Loucy (cell line): ENCODE measurements at regions not wholly inside any gene's neighbourhood (a gene's known extent, or its start where the extent isn't known, plus 50 kb on each side); places are given as distances from the start of the nearest gene placed in this dataset.

ENCODE experiments used
- H2AFZ ChIP-seq: fragments of 200-600 bp; sonication (generic); 2 replicates; pipeline ENCODE4 v1.6.0; 2016; ENCODE audit warnings: antibody characterized with exemption, mild to moderate bottlenecking, low read length, moderate library complexity
- H3F3A ChIP-seq: fragments of 200-600 bp; 2 replicates; pipeline ENCODE4 v1.6.0; 2016; ENCODE audit warnings: antibody characterized with exemption, low read depth, mild to moderate bottlenecking
- H3K27me3 ChIP-seq: fragments of 200-600 bp; sonication (generic); 2 replicates; pipeline ENCODE4 v1.6.1; 2014; ENCODE audit warnings: low read length, mild to moderate bottlenecking; ENCODE audit not compliant: insufficient read depth, poor library complexity, severe bottlenecking
- H3K36me3 ChIP-seq: fragments of 200-600 bp; sonication (generic); 2 replicates; pipeline ENCODE4 v1.6.1; 2016; ENCODE audit warnings: low read length; ENCODE audit not compliant: insufficient read depth
- H3K4me1 ChIP-seq: fragments of 200-600 bp; sonication (generic); 2 replicates; pipeline ENCODE4 v1.5.1; 2014; ENCODE audit warnings: low read length, mild to moderate bottlenecking; ENCODE audit not compliant: insufficient read depth, poor library complexity, severe bottlenecking
- H3K4me2 ChIP-seq: fragments of 200-600 bp; sonication (generic); 2 replicates; pipeline ENCODE4 v1.6.0; 2014; ENCODE audit warnings: antibody characterized with exemption, low read length, low read depth, mild to moderate bottlenecking; ENCODE audit not compliant: poor library complexity, severe bottlenecking
- H3K4me3 ChIP-seq: fragments of 200-600 bp; sonication (generic); 2 replicates; pipeline ENCODE4 v1.5.1; 2014; ENCODE audit warnings: low read length, mild to moderate bottlenecking, mixed read lengths; ENCODE audit not compliant: poor library complexity, severe bottlenecking
- H3K79me2 ChIP-seq: fragments of 200-600 bp; sonication (generic); 2 replicates; pipeline ENCODE4 v1.6.1; 2014; ENCODE audit warnings: low read length; ENCODE audit not compliant: insufficient read depth
- H3K9ac ChIP-seq: fragments of 200-600 bp; sonication (generic); 2 replicates; pipeline ENCODE4 v1.6.0; 2014; ENCODE audit warnings: mild to moderate bottlenecking, low read depth, low read length, moderate library complexity; ENCODE audit not compliant: poor library complexity, severe bottlenecking
- H3K9me2 ChIP-seq: fragments of 200-600 bp; sonication (generic); replicated peaks from 2 replicates; pipeline ENCODE4 v1.6.1; 2016; ENCODE audit warnings: low read depth, low read length, mixed read lengths
- H3K9me3 ChIP-seq: fragments of 200-600 bp; sonication (generic); 2 replicates; pipeline ENCODE4 v1.6.1; 2014; ENCODE audit warnings: mild to moderate bottlenecking, antibody characterized with exemption, low read length, low read depth; ENCODE audit not compliant: insufficient read depth
- H4K20me1 ChIP-seq: fragments of 200-600 bp; sonication (generic); 2 replicates; pipeline ENCODE4 v1.6.0; 2014; ENCODE audit warnings: antibody characterized with exemption, low read length, mild to moderate bottlenecking; ENCODE audit not compliant: insufficient read depth, poor library complexity, severe bottlenecking
- EZH2phosphoT487 ChIP-seq: fragments of 200-600 bp; IDR thresholded peaks from 2 replicates; pipeline ENCODE4 v1.6.1; 2018; ENCODE audit warnings: antibody characterized with exemption, mild to moderate bottlenecking, moderate library complexity, borderline replicate concordance
- TF ChIP-seq, protein P1 (sequence below): fragments of 200-600 bp; sonication (generic); conservative IDR thresholded peaks from 2 replicates; pipeline ENCODE4 v1.5.1; 2014; ENCODE audit warnings: mild to moderate bottlenecking, antibody characterized with exemption, low read length

DNA sequence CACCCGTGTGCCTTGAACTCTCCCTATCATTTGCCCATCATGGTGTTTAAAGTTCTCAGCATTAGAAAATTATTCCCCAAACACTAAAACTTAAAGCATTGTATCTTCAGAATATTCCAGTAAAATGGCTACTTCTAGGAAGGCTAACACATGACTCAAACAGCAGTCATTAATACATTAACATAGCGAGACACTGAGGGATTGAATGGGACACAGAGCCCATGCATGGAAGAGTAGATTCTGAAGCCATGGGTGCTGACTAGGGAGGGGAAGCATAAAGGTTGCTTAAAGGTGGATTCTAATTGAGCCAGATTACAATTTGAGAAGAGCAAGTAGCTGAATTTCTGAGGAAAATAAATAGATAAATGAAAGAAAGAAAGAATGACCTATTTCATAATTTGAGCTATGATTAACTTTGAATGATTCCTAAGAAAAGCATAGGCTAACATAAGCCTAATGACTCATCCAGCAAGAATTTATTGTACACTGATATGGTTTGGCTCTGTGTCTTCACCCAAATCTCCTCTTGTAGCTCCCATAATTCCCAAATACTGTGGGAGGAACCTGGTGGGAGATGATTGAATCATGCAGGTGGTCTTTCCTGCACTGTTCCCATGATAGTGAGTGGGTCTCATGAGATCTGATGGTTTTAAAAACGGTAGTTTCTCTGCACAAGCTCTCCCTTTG is 79.8 kb upstream of the PIK3C3 start:
- H3K27me3 ChIP-seq: no peaks in the 10 kb centered on the region
- no peak overlapping the region for H3K4me3 ChIP-seq
- H2AFZ ChIP-seq: no peak overlapping the region
- no peaks in the 10 kb centered on the region for H3K9me3 ChIP-seq
- H3K9ac ChIP-seq: no peak overlapping the region
- TF ChIP-seq, protein P1, sequence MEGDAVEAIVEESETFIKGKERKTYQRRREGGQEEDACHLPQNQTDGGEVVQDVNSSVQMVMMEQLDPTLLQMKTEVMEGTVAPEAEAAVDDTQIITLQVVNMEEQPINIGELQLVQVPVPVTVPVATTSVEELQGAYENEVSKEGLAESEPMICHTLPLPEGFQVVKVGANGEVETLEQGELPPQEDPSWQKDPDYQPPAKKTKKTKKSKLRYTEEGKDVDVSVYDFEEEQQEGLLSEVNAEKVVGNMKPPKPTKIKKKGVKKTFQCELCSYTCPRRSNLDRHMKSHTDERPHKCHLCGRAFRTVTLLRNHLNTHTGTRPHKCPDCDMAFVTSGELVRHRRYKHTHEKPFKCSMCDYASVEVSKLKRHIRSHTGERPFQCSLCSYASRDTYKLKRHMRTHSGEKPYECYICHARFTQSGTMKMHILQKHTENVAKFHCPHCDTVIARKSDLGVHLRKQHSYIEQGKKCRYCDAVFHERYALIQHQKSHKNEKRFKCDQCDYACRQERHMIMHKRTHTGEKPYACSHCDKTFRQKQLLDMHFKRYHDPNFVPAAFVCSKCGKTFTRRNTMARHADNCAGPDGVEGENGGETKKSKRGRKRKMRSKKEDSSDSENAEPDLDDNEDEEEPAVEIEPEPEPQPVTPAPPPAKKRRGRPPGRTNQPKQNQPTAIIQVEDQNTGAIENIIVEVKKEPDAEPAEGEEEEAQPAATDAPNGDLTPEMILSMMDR: no peak
- TF ChIP-seq EZH2phosphoT487: no peak
- peaks cover 8% of the 10 kb centered on the region for H3K4me1 ChIP-seq
- H3K79me2 ChIP-seq: no peaks in the 10 kb centered on the region
- H3F3A ChIP-seq: no peaks in the 10 kb centered on the region
- no peaks in the 10 kb centered on the region for H4K20me1 ChIP-seq
- H3K9me2 ChIP-seq: no peaks in the 10 kb centered on the region
- H3K4me2 ChIP-seq: no peak overlapping the region
- H3K36me3 ChIP-seq: no peaks in the 10 kb centered on the region

- Histone ChIP-seq H3F3A (no peaks in the 10 kb centered on the region), H2AFZ (no peak overlapping the region), H3K9me3 (no peaks in the 10 kb centered on the region), H3K36me3 (no peaks in the 10 kb centered on the region), H3K4me1 (peaks cover 9% of the 10 kb centered on the region), H3K27me3 (no peaks in the 10 kb centered on the region), H3K4me3 (no peak overlapping the region), H3K9me2 (no peaks in the 10 kb centered on the region), H3K9ac (no peak overlapping the region), H4K20me1 (no peaks in the 10 kb centered on the region), H3K79me2 (no peaks in the 10 kb centered on the region), H3K4me2 (no peak overlapping the region)
- TF ChIP-seq, protein P1: no peak
- TF ChIP-seq EZH2phosphoT487: no peak
Measured at GRCh38 chr18:41873730-41874129, 81.3 kb upstream of the PIK3C3 start.

GRCh38 chr18:41872206-41872605 is 82.8 kb upstream of the PIK3C3 start:
- Histone ChIP-seq H3K9ac (no peak overlapping the region), H3K9me2 (no peaks in the 10 kb centered on the region), H3K79me2 (no peaks in the 10 kb centered on the region), H2AFZ (no peak overlapping the region), H3K27me3 (no peaks in the 10 kb centered on the region), H3K36me3 (no peaks in the 10 kb centered on the region), H3K4me3 (no peak overlapping the region), H3F3A (no peaks in the 10 kb centered on the region), H3K4me2 (no peak overlapping the region), H3K9me3 (no peaks in the 10 kb centered on the region), H3K4me1 (peaks cover 9% of the 10 kb centered on the region), H4K20me1 (no peaks in the 10 kb centered on the region)
- no peak for TF ChIP-seq EZH2phosphoT487
- TF ChIP-seq, protein P1: no peak
